ENCODE measurements at regions not wholly inside any gene's neighbourhood (a gene's known extent, or its start where the extent isn't known, plus 50 kb on each side); places are given as distances from the start of the nearest gene placed in this dataset.

- Mint-ChIP-seq H3K9me3 (peaks cover 0 to 4% (median 2%) of the 10 kb centered on the region in 5 donors), H3K4me3 (no peak overlapping the region), H3K36me3 (no peaks in the 10 kb centered on the region), H3K27ac (no peak overlapping the region), H3K27me3 (peaks cover 11 to 37% of the 10 kb centered on the region in 2 donors), H3K4me1 (no peaks in the 10 kb centered on the region)
- ChIA-PET CTCF (no interaction called here), POLR2A (no interaction called here)
- H3K4me3 ChIP-seq (ENCODE audit: low read length): no peak overlapping the region
- no peaks in the 10 kb centered on the region for H3K36me3 ChIP-seq (ENCODE audit: insufficient read depth, low read length)
- H3K27ac ChIP-seq (ENCODE audit: low read depth, low read length): no peak overlapping the region
- DNase-seq: no peak
- no peaks in the 10 kb centered on the region for H3K27me3 ChIP-seq (ENCODE audit: insufficient read depth, low read length, poor library complexity, severe bottlenecking)
- H3K4me1 ChIP-seq (ENCODE audit: insufficient read depth, low read length): no peaks in the 10 kb centered on the region
- no peaks in the 10 kb centered on the region for H3K9me3 ChIP-seq (ENCODE audit: low read length)
These were observed 132.5 kb upstream of the C1orf174 start for GRCh38 chr1:4032571-4032970.

- Mint-ChIP-seq H3K4me3 (no peak overlapping the region), H3K9me3 (peaks cover 0 to 4% (median 2%) of the 10 kb centered on the region in 5 donors), H3K4me1 (no peaks in the 10 kb centered on the region), H3K27me3 (peaks cover 13 to 39% of the 10 kb centered on the region in 2 donors), H3K36me3 (no peaks in the 10 kb centered on the region), H3K27ac (no peak overlapping the region)
- ChIA-PET POLR2A (no interaction called here), CTCF (no interaction called here)
- no peaks in the 10 kb centered on the region for H3K36me3 ChIP-seq (ENCODE audit: insufficient read depth, low read length)
- no peak for DNase-seq
- H3K4me1 ChIP-seq (ENCODE audit: insufficient read depth, low read length): no peaks in the 10 kb centered on the region
- H3K4me3 ChIP-seq (ENCODE audit: low read length): no peak overlapping the region
- H3K9me3 ChIP-seq (ENCODE audit: low read length): no peaks in the 10 kb centered on the region
- H3K27ac ChIP-seq (ENCODE audit: low read depth, low read length): no peak overlapping the region
- H3K27me3 ChIP-seq (ENCODE audit: insufficient read depth, low read length, poor library complexity, severe bottlenecking): no peaks in the 10 kb centered on the region
These were observed 133.1 kb upstream of the C1orf174 start for GRCh38 chr1:4033129-4033676.

- Histone ChIP-seq H3K4me3 (ENCODE audit: low read length) (no peak overlapping the region), H3K27ac (ENCODE audit: low read depth, low read length) (no peak overlapping the region), H3K9me3 (ENCODE audit: low read length) (no peaks in the 10 kb centered on the region), H3K36me3 (ENCODE audit: insufficient read depth, low read length) (no peaks in the 10 kb centered on the region), H3K4me1 (ENCODE audit: insufficient read depth, low read length) (no peaks in the 10 kb centered on the region), H3K27me3 (ENCODE audit: insufficient read depth, low read length, poor library complexity, severe bottlenecking) (no peaks in the 10 kb centered on the region)
- ChIA-PET POLR2A (no interaction called here), CTCF (no interaction called here)
- Mint-ChIP-seq H3K9me3 (peaks cover 0 to 4% (median 2%) of the 10 kb centered on the region in 5 donors), H3K4me1 (no peaks in the 10 kb centered on the region), H3K4me3 (no peak overlapping the region), H3K27ac (no peak overlapping the region), H3K36me3 (no peaks in the 10 kb centered on the region), H3K27me3 (peaks cover 18 to 43% of the 10 kb centered on the region in 2 donors)
- no peak for DNase-seq
These were observed 133.6 kb upstream of the C1orf174 start for GRCh38 chr1:4033713-4034112.

- H3K27me3 Mint-ChIP-seq: peaks cover 19 to 44% of the 10 kb centered on the region in 2 donors
- ChIA-PET CTCF (no interaction called here), POLR2A (no interaction called here)
- H3K27ac Mint-ChIP-seq: no peak overlapping the region
- H3K4me3 ChIP-seq (ENCODE audit: low read length): no peak overlapping the region
- peaks cover 0 to 4% (median 2%) of the 10 kb centered on the region in 5 donors for H3K9me3 Mint-ChIP-seq
- no peaks in the 10 kb centered on the region for H3K36me3 ChIP-seq (ENCODE audit: insufficient read depth, low read length)
- no peaks in the 10 kb centered on the region for H3K36me3 Mint-ChIP-seq
- no peaks in the 10 kb centered on the region for H3K4me1 ChIP-seq (ENCODE audit: insufficient read depth, low read length)
- H3K4me1 Mint-ChIP-seq: no peaks in the 10 kb centered on the region
- H3K27ac ChIP-seq (ENCODE audit: low read depth, low read length): no peak overlapping the region
- DNase-seq: no peak
- no peaks in the 10 kb centered on the region for H3K27me3 ChIP-seq (ENCODE audit: insufficient read depth, low read length, poor library complexity, severe bottlenecking)
- no peak overlapping the region for H3K4me3 Mint-ChIP-seq
- H3K9me3 ChIP-seq (ENCODE audit: low read length): no peaks in the 10 kb centered on the region
These were observed 134.3 kb upstream of the C1orf174 start for GRCh38 chr1:4034318-4034887.

- H3K27ac ChIP-seq (ENCODE audit: low read depth, low read length): no peak overlapping the region
- DNase-seq: no peak
- H3K36me3 ChIP-seq (ENCODE audit: insufficient read depth, low read length): no peaks in the 10 kb centered on the region
- no peaks in the 10 kb centered on the region for H3K36me3 Mint-ChIP-seq
- POLR2A ChIA-PET: no interaction called here
- H3K4me3 ChIP-seq (ENCODE audit: low read length): no peak overlapping the region
- peaks cover 8 to 15% of the 10 kb centered on the region in 2 donors for H3K27me3 Mint-ChIP-seq
- H3K27ac Mint-ChIP-seq: no peak overlapping the region
- no peak overlapping the region for H3K4me3 Mint-ChIP-seq
- no peaks in the 10 kb centered on the region for H3K9me3 Mint-ChIP-seq
- H3K27me3 ChIP-seq (ENCODE audit: insufficient read depth, low read length, poor library complexity, severe bottlenecking): no peaks in the 10 kb centered on the region
- no peaks in the 10 kb centered on the region for H3K4me1 ChIP-seq (ENCODE audit: insufficient read depth, low read length)
- H3K4me1 Mint-ChIP-seq: peaks cover 0 to 2% (median 0%) of the 10 kb centered on the region in 3 donors
- CTCF ChIA-PET: no interaction called here
- H3K9me3 ChIP-seq (ENCODE audit: low read length): no peaks in the 10 kb centered on the region
These were observed 144.9 kb upstream of the C1orf174 start for GRCh38 chr1:4044967-4045366.

- H3K4me3 Mint-ChIP-seq: no peak overlapping the region
- no peaks in the 10 kb centered on the region for H3K36me3 Mint-ChIP-seq
- no peak overlapping the region for H3K27ac Mint-ChIP-seq
- ChIA-PET POLR2A (no interaction called here), CTCF (no interaction called here)
- Histone ChIP-seq H3K9me3 (ENCODE audit: low read length) (no peaks in the 10 kb centered on the region), H3K4me1 (ENCODE audit: insufficient read depth, low read length) (no peaks in the 10 kb centered on the region), H3K36me3 (ENCODE audit: insufficient read depth, low read length) (no peaks in the 10 kb centered on the region), H3K27ac (ENCODE audit: low read depth, low read length) (no peak overlapping the region), H3K4me3 (ENCODE audit: low read length) (no peak overlapping the region), H3K27me3 (ENCODE audit: insufficient read depth, low read length, poor library complexity, severe bottlenecking) (no peaks in the 10 kb centered on the region)
- no peak for DNase-seq
- no peaks in the 10 kb centered on the region for H3K9me3 Mint-ChIP-seq
- peaks cover 8 to 15% of the 10 kb centered on the region in 2 donors for H3K27me3 Mint-ChIP-seq
- peaks cover 0 to 2% (median 0%) of the 10 kb centered on the region in 3 donors for H3K4me1 Mint-ChIP-seq
These were observed 145.4 kb upstream of the C1orf174 start for GRCh38 chr1:4045397-4046010.

GRCh38 chr1:4046836-4047461, 146.9 kb upstream of the C1orf174 start:
- Histone ChIP-seq H3K36me3 (ENCODE audit: insufficient read depth, low read length) (no peaks in the 10 kb centered on the region), H3K27ac (ENCODE audit: low read depth, low read length) (no peak overlapping the region), H3K4me3 (ENCODE audit: low read length) (no peak overlapping the region), H3K9me3 (ENCODE audit: low read length) (no peaks in the 10 kb centered on the region), H3K4me1 (ENCODE audit: insufficient read depth, low read length) (no peaks in the 10 kb centered on the region), H3K27me3 (ENCODE audit: insufficient read depth, low read length, poor library complexity, severe bottlenecking) (no peaks in the 10 kb centered on the region)
- ChIA-PET POLR2A (no interaction called here), CTCF (no interaction called here)
- Mint-ChIP-seq H3K27ac (no peak overlapping the region), H3K36me3 (no peaks in the 10 kb centered on the region), H3K4me3 (no peak overlapping the region), H3K9me3 (no peaks in the 10 kb centered on the region), H3K4me1 (peaks cover 0 to 2% (median 0%) of the 10 kb centered on the region in 3 donors), H3K27me3 (peaks cover 5 to 21% of the 10 kb centered on the region in 2 donors)
- no peak for DNase-seq

- no peak overlapping the region for H3K4me3 ChIP-seq (ENCODE audit: low read length)
- peaks cover 3 to 23% of the 10 kb centered on the region in 2 donors for H3K27me3 Mint-ChIP-seq
- no peaks in the 10 kb centered on the region for H3K9me3 Mint-ChIP-seq
- no peak overlapping the region for H3K27ac Mint-ChIP-seq
- H3K27me3 ChIP-seq (ENCODE audit: insufficient read depth, low read length, poor library complexity, severe bottlenecking): no peaks in the 10 kb centered on the region
- peaks cover 0 to 2% (median 0%) of the 10 kb centered on the region in 3 donors for H3K4me1 Mint-ChIP-seq
- H3K36me3 ChIP-seq (ENCODE audit: insufficient read depth, low read length): no peaks in the 10 kb centered on the region
- H3K4me1 ChIP-seq (ENCODE audit: insufficient read depth, low read length): no peaks in the 10 kb centered on the region
- H3K36me3 Mint-ChIP-seq: no peaks in the 10 kb centered on the region
- H3K27ac ChIP-seq (ENCODE audit: low read depth, low read length): no peak overlapping the region
- H3K9me3 ChIP-seq (ENCODE audit: low read length): no peaks in the 10 kb centered on the region
- ChIA-PET CTCF (no interaction called here), POLR2A (no interaction called here)
- DNase-seq: no peak
- H3K4me3 Mint-ChIP-seq: no peak overlapping the region
These were observed 147.6 kb upstream of the C1orf174 start for GRCh38 chr1:4047666-4048065.

Data from CD8-positive, alpha-beta memory T cell (primary cell).